ENCODE measurements at regions not wholly inside any gene's neighbourhood (a gene's known extent, or its start where the extent isn't known, plus 50 kb on each side); places are given as distances from the start of the nearest gene placed in this dataset.
"Not testable (repeated sequence)": the region's sequence is repeated elsewhere in the genome, so short reads cannot be mapped to it uniquely, and the experiment has no call there.

- Histone ChIP-seq H3K4me3 (no peak overlapping the region), H3K9me3 (no peaks in the 10 kb centered on the region), H3K36me3 (no peaks in the 10 kb centered on the region), H3K4me1 (ENCODE audit: insufficient read depth) (no peaks in the 10 kb centered on the region), H3K27ac (no peak overlapping the region), H3K27me3 (no peaks in the 10 kb centered on the region)
- DNase-seq, result no peak
- no peak for TF ChIP-seq CTCF (IDR thresholded peaks at IDR 0.05)
- TF ChIP-seq EP300 (IDR thresholded peaks at IDR 0.05), result no peak
- TF ChIP-seq POLR2A (IDR thresholded peaks at IDR 0.05), result no peak
- 35 to 46% (median 41%) methylated on average over 2 of the region's 2 CpGs for WGBS, 3 donors
- intact Hi-C loops (cut with DNase I), result no loop called here
Measured at GRCh38 chr1:215423288-215423687, 143.8 kb upstream of the KCTD3 start.

- Histone ChIP-seq H3K27ac (no peak overlapping the region), H3K27me3 (no peaks in the 10 kb centered on the region), H3K9me3 (no peaks in the 10 kb centered on the region), H3K36me3 (no peaks in the 10 kb centered on the region), H3K4me3 (no peak overlapping the region), H3K4me1 (ENCODE audit: insufficient read depth) (no peaks in the 10 kb centered on the region)
- WGBS, 3 donors, result 72 to 77% (median 75%) methylated on average over 4 of the region's 4 CpGs
- intact Hi-C loops (cut with DNase I), result no loop called here
- TF ChIP-seq CTCF (IDR thresholded peaks at IDR 0.05) (no peak), POLR2A (IDR thresholded peaks at IDR 0.05) (no peak), EP300 (IDR thresholded peaks at IDR 0.05) (no peak)
- DNase-seq, result no peak
Measured at GRCh38 chr1:215425138-215425537, 142.0 kb upstream of the KCTD3 start.

- intact Hi-C loops (cut with DNase I), result no loop called here
- no peak overlapping the region for H3K27ac ChIP-seq
- no peaks in the 10 kb centered on the region for H3K36me3 ChIP-seq
- H3K4me3 ChIP-seq, result no peak overlapping the region
- TF ChIP-seq CTCF (IDR thresholded peaks at IDR 0.05), result no peak
- TF ChIP-seq POLR2A (IDR thresholded peaks at IDR 0.05), result no peak
- TF ChIP-seq EP300 (IDR thresholded peaks at IDR 0.05), result no peak
- H3K27me3 ChIP-seq, result no peaks in the 10 kb centered on the region
- H3K4me1 ChIP-seq (ENCODE audit: insufficient read depth), result no peaks in the 10 kb centered on the region
- DNase-seq, result no peak
- no peaks in the 10 kb centered on the region for H3K9me3 ChIP-seq
Measured at GRCh38 chr1:215426101-215426500, 141.0 kb upstream of the KCTD3 start.

- whole genome bisulfite sequencing, 3 donors, result 74 to 84% (median 78%) methylated on average over 6 of the region's 6 CpGs
- H3K36me3 ChIP-seq; intact Hi-C loops (cut with DNase I): not testable (repeated sequence)
Measured at GRCh38 chr1:215432483-215433227, 134.4 kb upstream of the KCTD3 start.

GRCh38 chr1:215433237-215433636 is 133.9 kb upstream of the KCTD3 start:
- no peaks in the 10 kb centered on the region for H3K9me3 ChIP-seq
- no peaks in the 10 kb centered on the region for H3K36me3 ChIP-seq
- TF ChIP-seq CTCF (IDR thresholded peaks at IDR 0.05) (no peak), POLR2A (IDR thresholded peaks at IDR 0.05) (no peak), EP300 (IDR thresholded peaks at IDR 0.05) (no peak)
- no peak overlapping the region for H3K4me3 ChIP-seq
- H3K4me1 ChIP-seq (ENCODE audit: insufficient read depth), result no peaks in the 10 kb centered on the region
- 74 to 79% (median 76%) methylated on average over 8 of the region's 8 CpGs for WGBS, 3 donors
- no peaks in the 10 kb centered on the region for H3K27me3 ChIP-seq
- intact Hi-C loops (cut with DNase I), result no loop called here
- DNase-seq, result no peak
- no peak overlapping the region for H3K27ac ChIP-seq

More at GRCh38 chr1:215432483-215433227, 134.4 kb upstream of the KCTD3 start:
- not testable (repeated sequence) for H3K27ac ChIP-seq; H3K4me3 ChIP-seq; H3K27me3 ChIP-seq; H3K9me3 ChIP-seq; DNase-seq; H3K4me1 ChIP-seq (ENCODE audit: insufficient read depth)
